ENCODE measurements at regions not wholly inside any gene's neighbourhood (a gene's known extent, or its start where the extent isn't known, plus 50 kb on each side); places are given as distances from the start of the nearest gene placed in this dataset.

- no peak for DNase-seq (ENCODE audit: low read depth)
Observed at GRCh38 chr2:111652681-111653080, 231.3 kb downstream of the ANAPC1 start.

- DNase-seq (ENCODE audit: low read depth), result no peak
Observed at GRCh38 chr2:111653103-111653624, 230.8 kb downstream of the ANAPC1 start.

GRCh38 chr2:111653913-111654312 is 230.1 kb downstream of the ANAPC1 start:
- DNase-seq (ENCODE audit: low read depth), result no peak

- DNase-seq (ENCODE audit: low read depth), result no peak
Observed at GRCh38 chr2:111654829-111655228, 229.2 kb downstream of the ANAPC1 start.

- no peak for DNase-seq (ENCODE audit: low read depth)
Observed at GRCh38 chr2:111656436-111656835, 227.6 kb downstream of the ANAPC1 start.

- no peak for DNase-seq (ENCODE audit: low read depth)
Observed at GRCh38 chr2:111656894-111657293, 227.1 kb downstream of the ANAPC1 start.

- no peak for DNase-seq (ENCODE audit: low read depth)
Observed at GRCh38 chr2:111657351-111657975, 226.5 kb downstream of the ANAPC1 start.

GRCh38 chr2:111659361-111660333 is 224.3 kb downstream of the ANAPC1 start:
- DNase-seq (ENCODE audit: low read depth), result no peak

GRCh38 chr2:111660811-111661210 is 223.2 kb downstream of the ANAPC1 start:
- no peak for DNase-seq (ENCODE audit: low read depth)

- DNase-seq (ENCODE audit: low read depth), result no peak
Observed at GRCh38 chr2:111661286-111661940, 222.6 kb downstream of the ANAPC1 start.

- DNase-seq (ENCODE audit: low read depth), result no peak
Observed at GRCh38 chr2:111662039-111662770, 221.8 kb downstream of the ANAPC1 start.

GRCh38 chr2:111662771-111663470 is 221.1 kb downstream of the ANAPC1 start:
- DNase-seq (ENCODE audit: low read depth), result no peak

- no peak for DNase-seq (ENCODE audit: low read depth)
Observed at GRCh38 chr2:111663471-111664274, 220.3 kb downstream of the ANAPC1 start.

GRCh38 chr2:111664275-111664850 is 219.6 kb downstream of the ANAPC1 start:
- no peak for DNase-seq (ENCODE audit: low read depth)

GRCh38 chr2:111665011-111665410 is 219.0 kb downstream of the ANAPC1 start:
- DNase-seq (ENCODE audit: low read depth), result no peak

GRCh38 chr2:111665551-111666116 is 218.4 kb downstream of the ANAPC1 start:
- DNase-seq (ENCODE audit: low read depth), result no peak

- DNase-seq (ENCODE audit: low read depth), result no peak
Observed at GRCh38 chr2:111666160-111666559, 217.8 kb downstream of the ANAPC1 start.

GRCh38 chr2:111667001-111667400 is 217.0 kb downstream of the ANAPC1 start:
- DNase-seq (ENCODE audit: low read depth), result no peak

- DNase-seq (ENCODE audit: low read depth), result no peak
Observed at GRCh38 chr2:111667542-111668273, 216.3 kb downstream of the ANAPC1 start.
